IPS DF 6.9 (cell line): ENCODE measurements at regions not wholly inside any gene's neighbourhood (a gene's known extent, or its start where the extent isn't known, plus 50 kb on each side); places are given as distances from the start of the nearest gene placed in this dataset.

Experiments
- DNase-seq: peaks from one replicate; pipeline ENCODE4 v3.0.0-alpha.2; 2013; ENCODE audit warnings: low read depth, low spot score
- H3K27ac ChIP-seq: one replicate; pipeline ENCODE4 v1.5.1; 2013; ENCODE audit warnings: low read length, control low read depth
- H3K27me3 ChIP-seq: 2 replicates; pipeline ENCODE4 v1.6.1; 2013; ENCODE audit warnings: mild to moderate bottlenecking, low read length; ENCODE audit not compliant: control insufficient read depth, insufficient read depth
- H3K36me3 ChIP-seq: 2 replicates; pipeline ENCODE4 v1.6.1; 2013; ENCODE audit warnings: low read length; ENCODE audit not compliant: control insufficient read depth, insufficient read depth
- H3K4me1 ChIP-seq: 2 replicates; pipeline ENCODE4 v1.6.1; 2013; ENCODE audit warnings: low read length; ENCODE audit not compliant: control insufficient read depth, insufficient read depth
- H3K4me3 ChIP-seq: 2 replicates; pipeline ENCODE4 v1.5.1; 2013; ENCODE audit warnings: mild to moderate bottlenecking, low read length
- H3K9me3 ChIP-seq: 2 replicates; pipeline ENCODE4 v1.6.1; 2013; ENCODE audit warnings: low read length, inconsistent platforms; ENCODE audit not compliant: control insufficient read depth, insufficient read depth
- WGBS: extraction: QIAGEN DNeasy Blood & Tissue Kit; methylation state at CpG from one replicate; pipeline ENCODE4 v1.1.7; 2013; ENCODE audit warnings: mixed read lengths, missing lambda C conversion rate; ENCODE audit not compliant: insufficient read length, insufficient coverage; 5-methylcytosine and 5-hydroxymethylcytosine counted together

GRCh38 chr3:145719114-145719513, 441.9 kb downstream of the PLOD2 start:
- peak; percentile 20 for DNase-seq
- no peak overlapping the region for H3K4me3 ChIP-seq
- H3K9me3 ChIP-seq: no peaks in the 10 kb centered on the region
- no peaks in the 10 kb centered on the region for H3K36me3 ChIP-seq
- no peak overlapping the region for H3K27ac ChIP-seq
- no CpG with 5 or more reads among the region's 1 CpG for WGBS
- H3K4me1 ChIP-seq: no peaks in the 10 kb centered on the region
- no peaks in the 10 kb centered on the region for H3K27me3 ChIP-seq

- no CpG with 5 or more reads among the region's 3 CpGs for WGBS
- Histone ChIP-seq H3K4me3 (no peak overlapping the region), H3K4me1 (no peaks in the 10 kb centered on the region), H3K27me3 (no peaks in the 10 kb centered on the region), H3K36me3 (no peaks in the 10 kb centered on the region), H3K27ac (no peak overlapping the region), H3K9me3 (no peaks in the 10 kb centered on the region)
- no peak for DNase-seq
Measured at GRCh38 chr3:145721273-145721805, 439.6 kb downstream of the PLOD2 start.

- H3K27ac ChIP-seq: no peak overlapping the region
- no CpG with 5 or more reads among the region's 1 CpG for WGBS
- H3K9me3 ChIP-seq: no peaks in the 10 kb centered on the region
- DNase-seq: no peak
- H3K36me3 ChIP-seq: no peaks in the 10 kb centered on the region
- no peaks in the 10 kb centered on the region for H3K4me1 ChIP-seq
- no peaks in the 10 kb centered on the region for H3K27me3 ChIP-seq
- no peak overlapping the region for H3K4me3 ChIP-seq
Measured at GRCh38 chr3:145721815-145722214, 439.2 kb downstream of the PLOD2 start.

- Histone ChIP-seq H3K4me3 (no peak overlapping the region), H3K27ac (no peak overlapping the region), H3K27me3 (no peaks in the 10 kb centered on the region), H3K4me1 (no peaks in the 10 kb centered on the region), H3K36me3 (no peaks in the 10 kb centered on the region), H3K9me3 (no peaks in the 10 kb centered on the region)
- DNase-seq: no peak
- WGBS: no CpG with 5 or more reads among the region's 3 CpGs
Measured at GRCh38 chr3:145727476-145727875, 433.5 kb downstream of the PLOD2 start.

- H3K9me3 ChIP-seq: no peaks in the 10 kb centered on the region
- no CpG with 5 or more reads among the region's 2 CpGs for WGBS
- no peaks in the 10 kb centered on the region for H3K4me1 ChIP-seq
- no peaks in the 10 kb centered on the region for H3K36me3 ChIP-seq
- H3K4me3 ChIP-seq: no peak overlapping the region
- no peak for DNase-seq
- no peaks in the 10 kb centered on the region for H3K27me3 ChIP-seq
- H3K27ac ChIP-seq: no peak overlapping the region
Measured at GRCh38 chr3:145735631-145736030, 425.4 kb downstream of the PLOD2 start.

GRCh38 chr3:145737952-145738351, 423.0 kb downstream of the PLOD2 start:
- H3K9me3 ChIP-seq: no peaks in the 10 kb centered on the region
- no peak overlapping the region for H3K27ac ChIP-seq
- no peaks in the 10 kb centered on the region for H3K36me3 ChIP-seq
- H3K27me3 ChIP-seq: no peaks in the 10 kb centered on the region
- DNase-seq: no peak
- no peak overlapping the region for H3K4me3 ChIP-seq
- WGBS: no CpG with 5 or more reads among the region's 1 CpG
- H3K4me1 ChIP-seq: no peaks in the 10 kb centered on the region

GRCh38 chr3:145739926-145740325, 421.1 kb downstream of the PLOD2 start:
- H3K9me3 ChIP-seq: no peaks in the 10 kb centered on the region
- H3K36me3 ChIP-seq: no peaks in the 10 kb centered on the region
- WGBS: no CpG with 5 or more reads among the region's 4 CpGs
- H3K4me3 ChIP-seq: no peak overlapping the region
- no peaks in the 10 kb centered on the region for H3K4me1 ChIP-seq
- no peak for DNase-seq
- no peaks in the 10 kb centered on the region; the same call in 1 of the 2 replicates for H3K27me3 ChIP-seq
- no peak overlapping the region for H3K27ac ChIP-seq

- Histone ChIP-seq H3K27ac (no peak overlapping the region), H3K27me3 (no peaks in the 10 kb centered on the region), H3K4me1 (no peaks in the 10 kb centered on the region), H3K36me3 (no peaks in the 10 kb centered on the region), H3K4me3 (no peak overlapping the region), H3K9me3 (no peaks in the 10 kb centered on the region)
- WGBS: no CpG with 5 or more reads among the region's 2 CpGs
- no peak for DNase-seq
Measured at GRCh38 chr3:145750657-145751056, 410.3 kb downstream of the PLOD2 start.

- no peaks in the 10 kb centered on the region for H3K9me3 ChIP-seq
- no CpG with 5 or more reads among the region's 1 CpG for WGBS
- no peak overlapping the region for H3K4me3 ChIP-seq
- H3K27me3 ChIP-seq: no peaks in the 10 kb centered on the region
- no peaks in the 10 kb centered on the region for H3K36me3 ChIP-seq
- no peaks in the 10 kb centered on the region for H3K4me1 ChIP-seq
- H3K27ac ChIP-seq: no peak overlapping the region
- no peak for DNase-seq
Measured at GRCh38 chr3:145752576-145752975, 408.4 kb downstream of the PLOD2 start.

GRCh38 chr3:145754605-145755289, 406.2 kb downstream of the PLOD2 start:
- Histone ChIP-seq H3K4me1 (no peaks in the 10 kb centered on the region), H3K9me3 (no peaks in the 10 kb centered on the region), H3K4me3 (no peak overlapping the region), H3K27me3 (no peaks in the 10 kb centered on the region), H3K27ac (no peak overlapping the region), H3K36me3 (no peaks in the 10 kb centered on the region)
- no CpG with 5 or more reads among the region's 3 CpGs for WGBS
- DNase-seq: no peak

- Histone ChIP-seq H3K27ac (no peak overlapping the region), H3K4me1 (no peaks in the 10 kb centered on the region), H3K4me3 (no peak overlapping the region), H3K9me3 (no peaks in the 10 kb centered on the region), H3K27me3 (no peaks in the 10 kb centered on the region), H3K36me3 (no peaks in the 10 kb centered on the region)
- no peak for DNase-seq
- WGBS: no CpG with 5 or more reads among the region's 1 CpG
Measured at GRCh38 chr3:145760036-145760435, 400.9 kb downstream of the PLOD2 start.
